ENCODE measurements at regions not wholly inside any gene's neighbourhood (a gene's known extent, or its start where the extent isn't known, plus 50 kb on each side); places are given as distances from the start of the nearest gene placed in this dataset.

- Histone ChIP-seq H3K27me3 (ENCODE audit: low read length) (no peaks in the 10 kb centered on the region), H3K9me2 (replicated peaks; ENCODE audit: low read length) (no peaks in the 10 kb centered on the region), H3K4me3 (ENCODE audit: low read length) (no peak overlapping the region), H2AFZ (ENCODE audit: low read length) (no peak overlapping the region), H3F3A (ENCODE audit: low read length, unreplicated experiment) (no peaks in the 10 kb centered on the region), H3K4me1 (ENCODE audit: insufficient read depth, low read length) (peaks cover 30% of the 10 kb centered on the region), H3K79me2 (ENCODE audit: low read length) (no peaks in the 10 kb centered on the region), H3K9ac (ENCODE audit: low read length) (no peak overlapping the region), H3K27ac (ENCODE audit: low read length) (no peak overlapping the region), H3K36me3 (ENCODE audit: low read depth, low read length) (no peaks in the 10 kb centered on the region), H3K9me3 (ENCODE audit: low read length) (no peaks in the 10 kb centered on the region), H3K4me2 (ENCODE audit: low read length) (no peak overlapping the region), H4K20me1 (ENCODE audit: low read length) (no peaks in the 10 kb centered on the region)
- DNase-seq (no peak), ATAC-seq (no peak)
- intact Hi-C loops (cut with micrococcal nuclease) = no loop called here
- ChIA-PET CTCF (no interaction called here), POLR2A (ENCODE audit: unreplicated experiment) (no interaction called here)
- TF ChIP-seq EZH2phosphoT487 (IDR thresholded peaks at IDR 0.05; ENCODE audit: borderline replicate concordance, low read length) (no peak), EZH2 (IDR thresholded peaks at IDR 0.05; ENCODE audit: low read length, unreplicated experiment) (no peak)
- TF ChIP-seq, protein P1, sequence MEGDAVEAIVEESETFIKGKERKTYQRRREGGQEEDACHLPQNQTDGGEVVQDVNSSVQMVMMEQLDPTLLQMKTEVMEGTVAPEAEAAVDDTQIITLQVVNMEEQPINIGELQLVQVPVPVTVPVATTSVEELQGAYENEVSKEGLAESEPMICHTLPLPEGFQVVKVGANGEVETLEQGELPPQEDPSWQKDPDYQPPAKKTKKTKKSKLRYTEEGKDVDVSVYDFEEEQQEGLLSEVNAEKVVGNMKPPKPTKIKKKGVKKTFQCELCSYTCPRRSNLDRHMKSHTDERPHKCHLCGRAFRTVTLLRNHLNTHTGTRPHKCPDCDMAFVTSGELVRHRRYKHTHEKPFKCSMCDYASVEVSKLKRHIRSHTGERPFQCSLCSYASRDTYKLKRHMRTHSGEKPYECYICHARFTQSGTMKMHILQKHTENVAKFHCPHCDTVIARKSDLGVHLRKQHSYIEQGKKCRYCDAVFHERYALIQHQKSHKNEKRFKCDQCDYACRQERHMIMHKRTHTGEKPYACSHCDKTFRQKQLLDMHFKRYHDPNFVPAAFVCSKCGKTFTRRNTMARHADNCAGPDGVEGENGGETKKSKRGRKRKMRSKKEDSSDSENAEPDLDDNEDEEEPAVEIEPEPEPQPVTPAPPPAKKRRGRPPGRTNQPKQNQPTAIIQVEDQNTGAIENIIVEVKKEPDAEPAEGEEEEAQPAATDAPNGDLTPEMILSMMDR (conservative IDR thresholded peaks at IDR 0.05; ENCODE audit: low read depth, low read length) = no peak
- no TSS peak for BruUV-seq (replicated peaks)
These were observed 82.3 kb upstream of the KCNK12 start for GRCh38 chr2:47653036-47653435.

GRCh38 chr2:47652061-47652690 lies 81.4 kb upstream of the KCNK12 start:
- no peak overlapping the region for H3K4me2 ChIP-seq (ENCODE audit: low read length)
- no peaks in the 10 kb centered on the region for H3K9me3 ChIP-seq (ENCODE audit: low read length)
- ChIA-PET POLR2A (ENCODE audit: unreplicated experiment) (interaction anchor here (0.6 kb wide), 1 partner anchor 96 kb away, joined by 3 read pairs; no protein-coding TSS in a partner anchor), CTCF (interaction anchor here (0.6 kb wide), 1 partner anchor 11 kb away, joined by 3 read pairs; no protein-coding TSS in a partner anchor)
- TF ChIP-seq EZH2 (IDR thresholded peaks at IDR 0.05; ENCODE audit: low read length, unreplicated experiment) (no peak), EZH2phosphoT487 (IDR thresholded peaks at IDR 0.05; ENCODE audit: borderline replicate concordance, low read length) (no peak)
- TF ChIP-seq, protein P1 (conservative IDR thresholded peaks at IDR 0.05; ENCODE audit: low read depth, low read length) = no peak
- no peaks in the 10 kb centered on the region for H3K36me3 ChIP-seq (ENCODE audit: low read depth, low read length)
- peaks cover 29% of the 10 kb centered on the region for H3K4me1 ChIP-seq (ENCODE audit: insufficient read depth, low read length)
- no peak overlapping the region for H3K9ac ChIP-seq (ENCODE audit: low read length)
- no peaks in the 10 kb centered on the region for H3K79me2 ChIP-seq (ENCODE audit: low read length)
- intact Hi-C loops (cut with micrococcal nuclease) = no loop called here
- no peaks in the 10 kb centered on the region for H3F3A ChIP-seq (ENCODE audit: low read length, unreplicated experiment)
- BruUV-seq (replicated peaks) = no TSS peak
- H3K27ac ChIP-seq (ENCODE audit: low read length) = no peak overlapping the region
- ATAC-seq (no peak), DNase-seq (no peak)
- no peaks in the 10 kb centered on the region for H4K20me1 ChIP-seq (ENCODE audit: low read length)
- H2AFZ ChIP-seq (ENCODE audit: low read length) = no peak overlapping the region
- H3K9me2 ChIP-seq (replicated peaks; ENCODE audit: low read length) = no peaks in the 10 kb centered on the region
- no peaks in the 10 kb centered on the region for H3K27me3 ChIP-seq (ENCODE audit: low read length)
- no peak overlapping the region for H3K4me3 ChIP-seq (ENCODE audit: low read length)

DNA sequence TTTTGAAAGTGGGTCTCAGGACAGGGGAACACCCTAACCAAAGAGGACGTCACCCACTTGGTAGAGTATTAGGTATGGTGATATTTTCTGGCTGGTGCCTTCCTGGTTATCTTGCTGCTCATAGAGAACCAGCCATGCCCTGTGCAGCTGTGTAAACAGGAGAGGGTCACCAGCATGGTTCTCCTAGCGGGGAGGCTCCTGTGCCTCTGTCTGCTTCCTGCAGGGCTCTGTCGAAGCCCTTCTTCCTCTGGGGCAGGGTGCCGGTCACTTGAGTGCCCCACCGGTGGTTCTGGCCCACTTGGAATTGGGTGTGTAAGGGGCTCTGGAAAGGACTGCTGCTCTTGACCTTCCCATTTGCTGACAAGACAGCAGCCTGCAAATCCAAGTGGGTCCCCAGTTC lies 80.5 kb upstream of the KCNK12 start:
- no peak for ATAC-seq
- DNase-seq = no peak
- H3K4me2 ChIP-seq (ENCODE audit: low read length) = no peak overlapping the region
- no TSS peak for BruUV-seq (replicated peaks)
- peaks cover 20% of the 10 kb centered on the region for H3K4me1 ChIP-seq (ENCODE audit: insufficient read depth, low read length)
- H3K9ac ChIP-seq (ENCODE audit: low read length) = no peak overlapping the region
- no peaks in the 10 kb centered on the region for H4K20me1 ChIP-seq (ENCODE audit: low read length)
- no peaks in the 10 kb centered on the region for H3K9me3 ChIP-seq (ENCODE audit: low read length)
- no peaks in the 10 kb centered on the region for H3K36me3 ChIP-seq (ENCODE audit: low read depth, low read length)
- TF ChIP-seq, protein P1 (conservative IDR thresholded peaks at IDR 0.05; ENCODE audit: low read depth, low read length) = no peak
- no peak for TF ChIP-seq EZH2 (IDR thresholded peaks at IDR 0.05; ENCODE audit: low read length, unreplicated experiment)
- no peak for TF ChIP-seq EZH2phosphoT487 (IDR thresholded peaks at IDR 0.05; ENCODE audit: borderline replicate concordance, low read length)
- H3F3A ChIP-seq (ENCODE audit: low read length, unreplicated experiment) = no peaks in the 10 kb centered on the region
- H3K27ac ChIP-seq (ENCODE audit: low read length) = no peak overlapping the region
- no peaks in the 10 kb centered on the region for H3K9me2 ChIP-seq (replicated peaks; ENCODE audit: low read length)
- intact Hi-C loops (cut with micrococcal nuclease) = no loop called here
- ChIA-PET POLR2A (ENCODE audit: unreplicated experiment) (no interaction called here), CTCF (no interaction called here)
- no peaks in the 10 kb centered on the region for H3K27me3 ChIP-seq (ENCODE audit: low read length)
- no peaks in the 10 kb centered on the region for H3K79me2 ChIP-seq (ENCODE audit: low read length)
- no peak overlapping the region for H3K4me3 ChIP-seq (ENCODE audit: low read length)
- no peak overlapping the region for H2AFZ ChIP-seq (ENCODE audit: low read length)

Measured in PC-3 (cell line).